ENCODE measurements at regions not wholly inside any gene's neighbourhood (a gene's known extent, or its start where the extent isn't known, plus 50 kb on each side); places are given as distances from the start of the nearest gene placed in this dataset.

GRCh38 chr7:120168066-120168465 lies 104.9 kb upstream of the KCND2 start:
- TF ChIP-seq CTCF (IDR thresholded peaks at IDR 0.05; ENCODE audit: insufficient read depth, low read length, poor library complexity, severe bottlenecking): no peak
- no peak for DNase-seq (ENCODE audit: extremely low read depth, insufficient read length)
- Histone ChIP-seq H3K36me3 (ENCODE audit: control insufficient read depth, insufficient read depth, low read length) (no peaks in the 10 kb centered on the region), H3K27me3 (replicated peaks; ENCODE audit: control insufficient read depth, insufficient read depth, low read length) (no peaks in the 10 kb centered on the region), H3K4me3 (replicated peaks; ENCODE audit: low read depth, low read length) (no peak overlapping the region)

DNA sequence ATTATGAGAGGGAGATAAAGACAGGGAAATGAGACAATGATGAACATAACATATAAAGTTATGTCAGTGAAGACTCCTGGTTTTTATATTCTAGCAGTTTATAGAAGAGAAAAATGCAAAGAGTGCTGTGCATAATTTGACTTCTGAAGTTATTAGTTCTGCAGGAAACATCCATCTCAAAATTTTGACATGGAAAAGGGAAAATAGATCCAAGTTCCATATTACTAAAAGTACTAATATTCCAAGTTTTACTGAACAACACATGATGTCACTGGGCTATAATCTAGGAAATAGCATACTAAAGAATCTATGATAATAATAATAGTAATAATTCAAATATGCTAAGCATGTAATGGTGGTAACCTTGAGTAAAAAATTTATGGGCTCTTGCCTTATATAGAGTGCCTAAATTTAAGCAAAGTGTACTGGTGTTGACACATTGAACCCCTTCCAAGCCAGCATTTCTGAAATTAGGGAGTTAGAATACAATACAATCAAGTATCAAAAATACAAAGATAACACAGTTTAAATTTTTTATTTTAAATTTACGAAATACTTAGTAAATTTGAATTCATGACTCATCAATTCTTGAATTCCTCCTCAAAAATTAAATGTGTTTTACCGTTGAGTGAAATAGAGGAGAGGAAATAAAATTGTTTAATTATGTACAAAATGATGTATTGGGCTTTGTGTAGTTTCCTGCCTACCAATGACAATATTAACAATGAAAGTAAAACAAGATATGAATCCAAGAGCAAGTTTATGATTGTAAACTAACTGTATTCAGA lies 102.8 kb upstream of the KCND2 start:
- Histone ChIP-seq H3K27me3 (replicated peaks; ENCODE audit: control insufficient read depth, insufficient read depth, low read length) (no peaks in the 10 kb centered on the region), H3K4me3 (replicated peaks; ENCODE audit: low read depth, low read length) (no peak overlapping the region), H3K36me3 (ENCODE audit: control insufficient read depth, insufficient read depth, low read length) (no peaks in the 10 kb centered on the region)
- TF ChIP-seq CTCF (IDR thresholded peaks at IDR 0.05; ENCODE audit: insufficient read depth, low read length, poor library complexity, severe bottlenecking): no peak
- DNase-seq (ENCODE audit: extremely low read depth, insufficient read length): no peak

GRCh38 chr7:120170834-120171233 lies 102.1 kb upstream of the KCND2 start:
- no peak for TF ChIP-seq CTCF (IDR thresholded peaks at IDR 0.05; ENCODE audit: insufficient read depth, low read length, poor library complexity, severe bottlenecking)
- DNase-seq (ENCODE audit: extremely low read depth, insufficient read length): no peak
- H3K27me3 ChIP-seq (replicated peaks; ENCODE audit: control insufficient read depth, insufficient read depth, low read length): no peaks in the 10 kb centered on the region
- H3K36me3 ChIP-seq (ENCODE audit: control insufficient read depth, insufficient read depth, low read length): no peaks in the 10 kb centered on the region
- no peak overlapping the region for H3K4me3 ChIP-seq (replicated peaks; ENCODE audit: low read depth, low read length)

GRCh38 chr7:120171406-120171805 lies 101.6 kb upstream of the KCND2 start:
- no peaks in the 10 kb centered on the region for H3K36me3 ChIP-seq (ENCODE audit: control insufficient read depth, insufficient read depth, low read length)
- TF ChIP-seq CTCF (IDR thresholded peaks at IDR 0.05; ENCODE audit: insufficient read depth, low read length, poor library complexity, severe bottlenecking): no peak
- no peak for DNase-seq (ENCODE audit: extremely low read depth, insufficient read length)
- H3K27me3 ChIP-seq (replicated peaks; ENCODE audit: control insufficient read depth, insufficient read depth, low read length): no peaks in the 10 kb centered on the region
- H3K4me3 ChIP-seq (replicated peaks; ENCODE audit: low read depth, low read length): no peak overlapping the region

GRCh38 chr7:120180221-120180620 lies 92.8 kb upstream of the KCND2 start:
- DNase-seq (ENCODE audit: extremely low read depth, insufficient read length): no peak
- Histone ChIP-seq H3K4me3 (replicated peaks; ENCODE audit: low read depth, low read length) (no peak overlapping the region), H3K36me3 (ENCODE audit: control insufficient read depth, insufficient read depth, low read length) (no peaks in the 10 kb centered on the region), H3K27me3 (replicated peaks; ENCODE audit: control insufficient read depth, insufficient read depth, low read length) (no peaks in the 10 kb centered on the region)
- TF ChIP-seq CTCF (IDR thresholded peaks at IDR 0.05; ENCODE audit: insufficient read depth, low read length, poor library complexity, severe bottlenecking): no peak
